ENCODE measurements at regions not wholly inside any gene's neighbourhood (a gene's known extent, or its start where the extent isn't known, plus 50 kb on each side); places are given as distances from the start of the nearest gene placed in this dataset.

- TF ChIP-seq CTCF (IDR thresholded peaks at IDR 0.05) = no peak
- no peak for TF ChIP-seq POLR2A (IDR thresholded peaks at IDR 0.05)
Observed at GRCh38 chr7:17472518-17472917, 174.1 kb downstream of the AHR start.
